Middle frontal gyrus (tissue), 1 donor: ENCODE measurements at regions not wholly inside any gene's neighbourhood (a gene's known extent, or its start where the extent isn't known, plus 50 kb on each side); places are given as distances from the start of the nearest gene placed in this dataset.

ENCODE experiments used
- DNase-seq: peaks from one replicate; pipeline ENCODE4 v3.0.0-alpha.2; 2015; ENCODE audit warnings: low spot score; ENCODE audit errors: extremely low spot score

DNA sequence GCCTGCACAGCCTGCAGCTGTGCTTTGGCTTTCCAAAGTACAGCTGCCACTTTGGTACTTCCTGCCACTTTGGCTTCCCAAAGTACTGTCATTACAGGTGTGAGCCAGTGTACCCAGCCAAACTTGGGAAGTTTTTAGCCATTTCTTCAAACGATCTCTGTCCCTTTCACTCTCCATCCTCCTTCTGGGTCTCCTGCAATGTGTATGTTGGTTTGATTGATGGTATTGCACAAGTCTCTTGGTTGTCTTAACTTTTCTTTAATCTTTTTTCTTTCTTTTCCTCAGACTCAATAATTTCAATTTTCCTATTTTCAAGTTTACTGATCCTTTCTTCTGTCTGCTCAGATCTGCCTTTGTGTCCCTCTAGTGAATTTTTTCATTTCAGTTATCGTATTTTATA, 99.3 kb upstream of the CFAP20DC start:
- no peak for DNase-seq

DNA sequence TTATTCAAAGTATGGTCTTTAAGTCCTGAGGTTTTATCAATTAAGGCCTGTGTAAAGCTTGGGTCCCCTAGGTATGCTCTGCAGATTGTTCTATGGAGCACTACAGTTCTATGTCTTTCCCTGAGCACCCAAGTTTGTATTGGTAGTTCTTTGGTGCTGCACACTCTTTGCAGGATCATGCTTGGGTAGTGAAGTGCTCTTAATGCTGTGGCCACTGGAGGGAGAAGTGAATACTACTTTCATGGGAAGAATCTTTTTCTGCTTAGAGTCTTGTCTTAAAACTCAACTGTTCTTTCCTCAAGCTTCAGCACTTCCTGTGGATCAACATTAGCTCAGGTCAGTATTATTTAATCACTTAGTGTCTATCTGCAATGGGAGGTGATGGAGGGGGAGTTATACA, 93.6 kb upstream of the CFAP20DC start:
- DNase-seq: no peak

DNA sequence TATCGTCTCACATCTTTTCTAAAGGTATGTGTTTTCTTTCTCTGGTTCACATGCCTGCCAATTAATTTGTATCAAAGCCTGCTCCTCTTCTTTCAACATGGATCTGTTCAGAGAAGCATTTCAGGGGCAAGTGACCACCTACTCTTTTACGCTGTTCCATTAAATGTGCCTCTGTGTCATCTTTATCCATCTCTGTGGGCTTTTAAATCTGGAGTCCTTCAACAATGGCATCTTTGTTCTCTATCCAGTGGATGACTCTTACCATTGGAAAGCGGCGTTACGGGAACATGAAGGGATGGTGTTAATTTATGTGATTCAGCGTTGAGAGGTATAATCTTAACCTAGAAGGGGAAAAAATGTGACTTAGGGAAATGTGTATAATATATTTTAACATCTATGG, 92.7 kb upstream of the CFAP20DC start:
- DNase-seq: no peak

DNA sequence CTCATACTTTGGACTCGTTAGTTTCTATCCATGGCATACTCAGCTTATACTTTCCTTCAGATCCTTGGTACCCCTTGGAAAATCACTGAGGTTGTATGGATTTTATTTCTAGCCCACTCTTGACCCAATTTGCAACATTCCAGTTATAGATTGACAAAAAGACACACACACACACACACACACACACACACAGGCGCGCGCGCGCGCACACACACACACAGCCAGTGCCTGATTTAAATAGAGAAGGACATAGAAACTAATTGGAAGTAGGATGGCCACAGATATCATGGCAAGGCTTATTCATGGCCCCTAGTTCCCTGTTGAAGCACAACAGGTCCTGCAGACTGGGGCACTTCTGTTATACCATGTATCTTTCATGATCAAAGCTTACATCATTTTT, 89.1 kb upstream of the CFAP20DC start:
- no peak for DNase-seq

DNA sequence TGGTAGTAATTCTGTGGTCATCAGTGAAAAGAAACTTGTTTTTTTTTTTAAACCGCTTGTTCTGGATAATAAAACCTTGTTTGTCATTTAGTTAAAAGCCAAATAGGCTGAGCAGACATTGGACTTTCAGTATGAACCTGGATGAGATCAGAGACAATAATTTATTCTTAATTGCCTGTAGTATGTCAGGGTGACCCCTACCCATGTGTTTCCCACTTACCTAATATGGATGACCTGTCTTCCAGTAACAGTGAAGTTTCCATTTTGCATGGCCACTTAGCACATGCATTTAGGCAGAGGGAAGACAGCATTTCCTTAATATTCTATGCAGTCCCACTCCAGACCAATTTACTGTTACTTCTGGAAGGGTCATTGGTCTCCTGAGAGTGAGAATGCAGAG, 87.6 kb upstream of the CFAP20DC start:
- DNase-seq: no peak

DNA sequence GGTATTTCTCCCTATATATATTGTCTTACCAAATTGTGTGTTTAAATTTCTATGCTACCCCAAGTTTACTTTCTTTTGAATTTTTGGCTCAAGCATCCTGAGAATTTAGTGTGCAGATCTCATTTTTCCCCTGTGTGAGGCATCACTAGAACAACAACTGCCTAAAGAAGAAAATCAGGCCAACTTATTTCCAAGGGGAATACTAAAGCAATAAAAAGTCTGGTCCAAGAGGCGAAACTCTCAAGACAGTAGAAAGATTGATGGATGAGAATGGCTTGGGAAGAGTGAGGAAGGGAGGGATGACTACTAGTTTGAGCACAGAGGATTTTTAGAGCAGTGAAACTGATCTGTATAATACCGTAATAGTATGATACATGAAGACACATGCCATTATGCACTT, 86.3 kb upstream of the CFAP20DC start:
- DNase-seq: no peak

DNA sequence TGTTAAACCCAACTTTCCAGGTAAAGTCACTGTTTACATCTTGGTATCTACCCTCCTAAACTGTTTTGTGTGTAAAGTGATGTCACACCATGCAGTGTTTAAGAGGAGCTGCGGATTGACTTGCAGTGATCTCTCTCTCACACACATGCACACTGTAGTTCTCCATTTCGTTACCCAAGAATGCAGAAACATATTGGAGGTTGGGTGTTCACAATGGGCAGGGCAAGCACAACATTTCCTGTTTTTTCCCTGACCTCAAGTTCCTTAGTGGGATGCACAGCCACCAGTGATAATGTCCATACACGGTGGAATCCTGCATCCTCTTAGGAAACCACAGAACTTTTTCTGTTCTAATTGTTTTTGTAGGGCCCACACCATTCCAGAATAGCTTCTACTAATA, 85.3 kb upstream of the CFAP20DC start:
- no peak for DNase-seq

DNA sequence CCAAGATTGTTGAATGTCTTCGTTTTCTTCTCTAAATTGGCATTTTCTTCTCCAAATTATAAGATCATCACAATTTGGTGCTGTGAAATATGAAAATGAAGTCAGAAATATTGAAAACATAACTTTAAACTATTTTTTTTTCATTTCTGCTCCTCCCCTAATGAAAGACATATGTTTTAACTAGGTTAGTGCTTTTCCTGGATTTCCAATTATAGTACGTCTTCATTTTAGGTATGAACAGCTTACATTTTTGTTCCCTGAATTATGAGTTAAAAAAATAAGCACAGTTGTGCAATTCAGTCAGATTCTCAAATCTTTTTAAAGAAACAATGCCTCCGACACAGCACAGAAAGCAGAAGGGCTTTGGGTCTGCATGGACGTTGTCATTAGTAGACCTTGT, 83.5 kb upstream of the CFAP20DC start:
- no peak for DNase-seq

DNA sequence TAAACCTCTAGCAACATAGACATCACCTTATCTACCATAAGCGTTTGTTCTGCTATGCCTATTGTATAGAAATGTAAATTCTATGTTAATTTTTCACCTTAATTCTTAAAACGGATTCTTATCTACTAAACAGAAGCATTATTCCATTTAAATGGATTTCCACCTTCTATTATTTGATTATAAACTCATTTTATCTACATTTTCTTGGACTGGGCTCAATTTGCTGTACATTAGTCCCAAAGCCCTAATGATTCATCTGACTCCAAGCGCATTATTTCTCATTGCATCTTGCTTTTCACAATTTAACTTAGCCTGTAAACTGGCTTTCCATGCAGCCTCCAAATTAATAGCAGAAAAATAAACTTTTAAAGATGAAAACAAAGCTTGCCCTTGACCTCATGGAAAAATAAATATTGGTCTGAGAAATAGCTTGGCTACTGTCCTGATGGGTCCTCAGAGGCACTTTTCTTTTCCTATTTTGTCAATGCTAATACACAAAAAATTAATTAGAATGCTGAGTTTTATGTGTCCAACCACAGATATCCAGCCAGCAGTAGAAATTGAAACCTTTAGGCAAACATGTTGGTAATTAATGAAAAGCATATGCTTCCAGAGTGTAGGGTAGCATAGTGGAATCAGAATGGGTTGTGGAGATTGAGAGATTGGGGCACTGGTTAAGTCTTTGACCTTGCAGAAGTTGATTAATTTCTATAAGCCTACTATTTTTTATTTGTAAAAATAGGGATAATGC, 81.4 kb upstream of the CFAP20DC start:
- DNase-seq: no peak

DNA sequence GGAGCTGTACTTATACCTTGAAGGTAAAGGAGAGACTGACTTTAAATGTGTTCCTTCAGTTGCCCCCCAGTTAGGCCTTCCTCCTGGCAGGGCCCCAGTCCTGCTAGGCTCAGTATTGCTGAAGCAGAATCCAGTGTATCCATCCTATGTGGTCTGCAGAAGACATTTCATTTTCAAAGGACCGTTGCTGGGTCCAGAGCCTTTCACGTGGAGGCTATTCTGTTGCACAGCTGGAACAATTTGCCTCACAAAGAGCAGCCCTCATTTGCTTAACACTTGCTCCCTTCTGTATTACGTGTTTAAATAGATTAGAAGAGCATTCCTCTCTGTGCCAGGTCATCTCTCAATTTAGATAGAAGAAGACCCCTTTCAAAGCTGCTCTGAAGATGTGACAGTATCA, 78.9 kb upstream of the CFAP20DC start:
- no peak for DNase-seq

DNA sequence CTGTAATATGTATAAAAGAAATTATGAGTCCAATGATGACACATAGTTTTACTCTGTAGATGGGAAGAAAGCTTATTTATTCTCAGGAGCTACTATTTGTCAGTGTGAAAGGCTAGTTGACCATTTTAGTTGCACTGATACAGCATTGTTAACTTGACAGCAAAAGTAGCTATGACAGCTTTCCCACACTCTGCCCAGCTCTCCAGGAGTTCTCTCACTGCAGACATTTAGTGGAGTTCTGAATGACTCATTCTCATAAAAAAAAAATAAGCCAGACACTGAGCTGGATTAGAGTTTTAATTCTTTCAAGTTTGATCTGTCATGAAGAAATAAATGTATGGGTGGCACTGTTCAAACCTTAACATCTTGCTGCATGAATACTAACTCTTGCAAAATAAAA, 77.2 kb upstream of the CFAP20DC start:
- peak; percentile 11 for DNase-seq

DNA sequence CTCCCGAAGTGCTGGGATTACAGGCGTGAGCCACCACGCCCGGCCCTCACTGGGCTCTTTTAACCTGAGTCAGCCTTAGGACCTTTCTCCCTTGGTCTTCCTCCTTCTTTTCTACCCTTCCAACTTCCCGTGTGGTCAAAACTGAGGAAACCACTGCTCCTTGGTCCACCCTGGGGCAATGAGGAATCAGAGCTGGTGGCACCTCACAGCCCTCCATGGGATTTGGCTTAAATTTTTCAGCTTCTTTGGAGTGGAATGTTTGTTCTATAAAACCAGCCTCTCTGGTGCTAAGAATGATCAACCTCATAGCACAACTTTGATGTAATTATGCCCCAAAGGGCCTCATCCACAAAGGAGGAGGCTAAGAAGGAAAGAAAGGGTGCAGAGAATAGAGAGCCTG, 76.6 kb upstream of the CFAP20DC start:
- no peak for DNase-seq

DNA sequence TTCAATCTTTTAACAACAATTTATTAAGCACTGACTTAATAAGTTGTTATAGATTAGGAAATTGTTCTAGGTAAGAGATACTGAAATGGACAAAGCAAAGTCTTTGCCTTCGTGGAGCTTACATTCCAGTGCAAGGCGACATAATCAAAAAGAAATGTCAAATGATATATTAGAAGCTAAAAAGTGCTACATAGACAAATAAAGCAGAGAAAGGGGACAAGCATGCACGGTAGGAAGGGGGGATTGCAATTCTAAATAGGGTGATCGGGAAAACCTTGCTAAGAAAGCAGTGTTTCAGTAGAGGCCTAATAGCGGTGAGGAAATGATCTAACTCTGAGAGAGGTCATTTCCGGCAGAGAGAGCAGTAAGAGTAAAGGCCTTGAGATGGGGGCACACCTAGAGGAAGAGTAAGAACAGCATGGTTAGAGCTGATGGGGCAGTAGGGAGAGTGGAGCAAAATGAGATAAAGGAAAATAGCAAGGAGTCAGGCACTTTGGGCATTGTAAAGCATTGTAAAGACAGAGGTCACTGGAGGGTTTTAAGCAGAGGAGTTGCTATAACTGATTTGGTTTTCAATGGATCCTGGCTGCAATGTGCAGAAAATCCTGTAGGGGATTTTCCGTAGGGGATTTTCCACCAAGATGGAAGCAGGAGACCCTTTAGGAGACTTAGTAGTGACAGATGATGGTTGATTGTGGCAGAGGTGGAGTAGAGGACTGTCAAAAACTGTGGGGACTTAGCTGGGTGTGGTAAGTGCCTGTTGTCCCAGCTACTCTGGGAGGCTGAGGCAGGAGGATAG, 71.7 kb upstream of the CFAP20DC start:
- no peak for DNase-seq

DNA sequence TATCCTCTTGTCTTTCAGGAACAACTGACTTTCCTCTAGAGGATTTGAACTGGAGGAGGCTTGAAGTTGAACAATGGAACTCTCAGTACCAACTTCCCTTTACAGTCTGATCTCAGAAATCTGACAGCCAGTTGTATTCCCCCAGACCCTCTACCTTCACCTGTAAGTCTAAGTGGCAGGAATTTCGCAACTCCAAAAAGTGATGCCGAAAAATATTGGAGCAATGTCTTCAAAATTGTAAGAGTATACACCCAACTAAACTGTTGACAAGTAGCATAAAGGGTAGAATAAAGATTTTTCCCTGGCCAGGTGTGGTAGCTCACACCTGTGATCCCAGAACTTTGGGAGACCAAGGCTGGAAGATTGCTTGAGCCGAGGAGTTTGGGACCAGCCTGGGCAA, 69.1 kb upstream of the CFAP20DC start:
- DNase-seq: no peak

DNA sequence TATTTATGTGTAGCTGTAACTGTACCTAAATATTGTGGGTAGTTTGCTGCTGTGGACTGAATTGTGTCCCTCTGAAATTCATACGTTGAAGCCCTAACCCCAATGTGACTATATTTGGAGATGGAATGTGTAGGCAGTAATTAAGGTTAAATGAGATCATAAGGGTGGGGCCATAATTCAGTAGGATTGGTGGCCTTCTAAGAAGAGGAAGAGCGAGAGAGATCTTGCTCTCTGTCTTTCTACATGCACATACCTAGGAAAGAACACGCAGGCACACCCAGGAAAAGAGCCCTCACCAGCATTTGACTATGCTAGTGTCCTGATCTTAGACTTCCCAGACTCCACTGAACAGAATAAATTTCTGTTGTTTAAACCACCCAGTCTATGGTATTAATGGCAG, 67.6 kb upstream of the CFAP20DC start:
- DNase-seq: no peak

DNA sequence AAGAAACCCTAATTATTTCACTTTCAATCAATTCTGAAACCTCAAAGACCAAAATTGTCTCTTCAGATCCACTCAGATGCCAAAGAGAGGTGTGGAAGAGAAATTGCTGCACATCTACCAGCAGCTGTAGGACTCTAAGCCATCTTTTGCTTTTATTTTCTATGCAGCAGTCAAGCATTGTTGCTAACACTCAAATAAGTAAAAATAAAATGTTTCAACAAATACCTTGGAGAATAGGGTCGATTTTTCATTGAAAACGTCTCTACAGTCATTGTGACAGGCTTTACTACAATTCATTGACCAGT, 66.4 kb upstream of the CFAP20DC start:
- DNase-seq: no peak

DNA sequence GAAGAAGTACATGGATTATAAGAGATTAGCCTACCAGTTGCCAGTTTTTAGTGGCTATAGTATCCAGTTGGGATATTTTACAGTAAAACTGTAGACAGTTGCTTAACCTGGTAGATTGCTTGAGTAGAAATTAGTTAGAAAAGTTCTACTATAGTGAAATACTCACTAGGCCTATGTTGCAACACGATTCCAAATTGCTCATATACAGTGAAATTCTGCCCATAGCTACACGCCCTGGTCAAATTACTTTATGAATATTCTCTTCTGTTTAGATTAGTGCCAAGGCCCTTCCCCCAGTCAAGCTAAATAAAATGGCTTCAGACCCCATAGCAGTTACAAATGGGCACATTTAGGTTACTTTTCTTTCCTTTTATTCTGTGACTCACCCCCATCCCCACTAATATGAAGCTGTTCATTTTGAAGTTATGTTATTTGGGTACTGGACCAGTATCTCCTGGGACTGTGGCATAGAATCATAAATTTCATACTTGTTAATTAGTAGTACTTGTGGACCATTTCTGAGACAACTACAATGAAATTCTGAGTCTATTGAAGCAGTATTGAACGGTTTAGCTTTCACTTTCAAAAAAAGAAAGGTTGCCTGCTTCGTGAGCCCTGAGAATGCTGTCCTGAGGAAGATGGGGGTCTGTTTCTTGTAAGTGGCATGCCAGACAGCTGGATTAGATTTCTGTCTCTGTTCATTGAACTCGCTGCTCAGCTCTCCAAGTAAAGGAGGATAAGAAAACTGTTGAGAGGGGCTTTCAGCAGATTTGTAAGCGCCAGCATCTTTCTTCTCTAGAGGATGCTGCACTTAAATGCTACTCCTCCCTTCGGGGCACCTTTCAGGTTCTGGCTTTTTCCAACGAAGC, 65.8 kb upstream of the CFAP20DC start:
- DNase-seq: no peak

DNA sequence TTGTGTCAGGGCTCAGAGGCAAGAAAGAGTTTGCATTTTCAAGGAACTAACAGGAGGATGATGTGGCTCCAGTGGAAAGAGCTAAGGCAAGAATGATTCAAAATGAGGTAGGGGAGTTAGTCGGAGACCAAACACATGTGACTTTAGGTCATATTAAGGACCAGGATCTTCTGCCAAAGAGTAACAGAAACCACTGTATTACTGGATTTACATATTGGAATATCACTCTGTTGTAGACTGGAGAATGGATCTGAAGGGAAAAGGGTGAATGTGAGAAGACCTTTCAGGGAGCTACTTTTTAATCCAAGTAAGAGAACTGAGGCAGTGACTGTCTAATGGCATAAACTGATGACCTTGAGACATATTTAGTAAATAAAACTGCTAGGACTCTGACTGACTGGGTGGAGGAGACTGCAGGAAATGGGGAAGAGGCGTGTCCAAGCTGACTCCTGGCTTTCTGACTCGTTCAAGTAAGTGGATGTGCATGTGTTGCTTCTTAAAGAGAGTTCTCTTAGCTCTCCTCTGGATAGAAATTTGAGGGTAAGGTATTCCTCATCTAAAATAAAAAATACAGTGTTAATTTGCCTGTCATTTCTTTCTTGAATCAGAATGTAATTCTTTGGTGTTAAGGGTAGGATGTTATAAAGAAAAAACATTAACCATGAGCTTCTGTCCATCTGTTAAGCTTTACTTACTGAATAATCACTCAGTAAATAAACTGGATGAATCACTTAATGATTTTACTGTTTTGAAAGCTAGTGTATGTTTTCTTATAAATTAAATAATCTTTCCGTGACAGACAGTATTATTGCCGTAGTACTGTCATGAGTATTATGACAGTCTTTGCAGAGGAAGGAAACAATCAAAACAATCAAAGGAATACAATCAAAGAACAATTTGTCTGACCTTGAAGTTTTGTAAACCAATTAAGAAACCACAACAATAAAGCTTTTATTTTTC, 58.3 kb upstream of the CFAP20DC start:
- no peak for DNase-seq

DNA sequence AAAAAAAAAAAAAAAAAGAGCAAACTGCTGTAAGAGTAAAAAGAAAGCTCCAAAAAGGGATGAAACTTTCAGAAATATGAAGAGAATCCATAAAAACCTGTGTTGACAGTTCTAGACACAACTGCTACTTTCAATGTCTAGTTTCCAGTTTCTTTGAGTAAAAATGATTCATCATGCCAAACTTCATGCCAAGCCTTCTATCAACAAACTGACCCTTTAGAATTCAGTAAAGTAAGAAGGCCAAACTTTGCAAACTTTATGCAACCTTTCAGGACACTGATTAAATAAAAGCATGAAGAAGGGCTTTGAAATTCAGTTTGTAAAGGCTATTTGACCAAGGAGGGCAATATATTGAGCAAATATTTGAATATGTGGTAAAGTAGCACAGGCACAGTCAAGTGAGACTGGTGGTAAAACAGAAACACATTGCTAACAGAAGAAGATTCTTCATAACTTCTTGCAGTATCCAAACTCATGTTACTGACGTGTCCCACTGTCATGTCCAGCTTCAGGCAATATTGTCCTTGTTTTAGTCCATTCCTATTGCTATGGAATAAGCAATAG, 56.3 kb upstream of the CFAP20DC start:
- DNase-seq: no peak

DNA sequence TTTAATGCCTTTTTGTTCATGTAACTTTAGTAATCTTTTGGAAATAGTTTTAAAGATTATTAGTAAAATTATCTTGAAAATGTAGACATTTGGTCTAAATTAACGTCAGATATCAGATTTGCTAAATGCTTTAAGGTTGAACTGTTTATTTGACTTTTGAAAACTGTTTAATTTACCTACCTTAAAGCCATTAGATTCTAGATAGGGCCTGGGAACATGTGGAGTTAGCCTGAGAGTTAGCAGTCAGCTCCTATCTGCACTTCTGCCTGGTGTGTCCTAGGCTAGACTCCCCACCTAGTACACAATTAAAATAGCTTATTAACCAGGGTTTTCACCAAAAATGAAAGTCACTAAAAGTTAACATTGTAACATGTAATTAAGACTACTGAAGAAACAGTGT, 53.7 kb upstream of the CFAP20DC start:
- DNase-seq: no peak

DNA sequence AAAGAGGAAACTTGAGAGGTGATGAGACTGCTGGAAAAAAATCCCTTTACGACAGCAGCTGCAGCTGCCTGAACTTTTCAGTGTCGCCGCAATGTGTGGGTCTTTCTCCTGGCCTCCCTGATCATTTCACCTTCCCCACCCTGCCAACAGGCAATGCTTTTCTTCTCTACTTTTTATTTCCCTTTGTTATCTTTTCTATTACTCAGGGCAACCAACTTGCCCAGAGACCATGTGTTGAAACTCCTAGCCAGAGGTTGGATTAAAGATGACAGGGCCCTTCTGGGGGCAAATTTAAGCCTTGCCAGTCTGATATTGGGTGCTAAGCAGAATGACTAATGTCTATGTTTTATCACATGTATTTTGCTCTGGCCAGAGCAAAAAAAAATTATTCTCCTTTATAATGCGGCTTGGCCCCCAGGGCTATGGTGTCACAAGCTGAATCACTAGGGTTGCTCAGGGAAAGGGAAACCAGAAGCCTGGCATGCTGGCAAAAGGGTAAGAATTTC, 51.5 kb upstream of the CFAP20DC start:
- no peak for DNase-seq
